Suppressor macrophage treated with lipopolysaccharide for 4 hours (primary cell): ENCODE measurements at regions not wholly inside any gene's neighbourhood (a gene's known extent, or its start where the extent isn't known, plus 50 kb on each side); places are given as distances from the start of the nearest gene placed in this dataset.

Experiments used
- DNase-seq: peaks from one replicate; pipeline ENCODE4 v3.0.0-alpha.2; 2020

DNA sequence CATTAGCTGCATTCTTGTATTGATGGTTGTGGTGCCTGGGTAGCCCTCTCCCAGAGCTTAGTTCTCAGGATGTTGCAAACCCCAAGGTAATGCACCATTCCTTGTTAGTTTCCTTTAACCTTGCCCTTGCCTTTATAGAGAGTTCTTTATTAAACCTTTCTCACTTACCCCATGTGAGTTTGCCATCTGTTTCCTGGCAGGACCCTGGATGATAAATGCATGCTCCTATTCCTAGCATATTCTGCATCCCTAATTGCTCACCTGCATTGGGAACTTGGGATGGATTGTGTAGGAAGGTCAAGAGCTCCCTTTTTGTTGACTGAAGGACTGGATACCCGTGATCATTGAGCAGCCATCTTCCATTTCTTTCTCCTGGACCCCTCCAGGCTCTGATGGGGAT lies 59.9 kb upstream of the AP1S2 start:
- DNase-seq: no peak

DNA sequence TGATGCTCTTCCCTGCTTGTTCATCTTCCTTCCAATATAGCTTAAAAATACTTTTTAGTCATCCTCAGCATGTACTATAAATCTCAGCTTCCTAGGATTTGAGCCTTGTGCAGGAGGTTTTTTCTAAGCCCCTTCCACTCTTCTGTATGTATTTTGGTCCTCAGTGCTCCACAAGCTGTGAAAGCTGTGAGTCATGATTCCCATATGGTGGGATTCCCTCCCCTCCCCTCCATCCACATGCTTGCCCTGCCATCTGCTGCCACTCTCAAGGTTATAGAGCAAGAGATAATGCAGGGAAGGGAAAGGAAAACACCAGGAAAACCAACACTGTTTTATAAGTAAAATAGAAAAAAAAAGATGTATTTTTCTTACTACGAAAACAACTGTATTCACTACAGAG lies 58.5 kb upstream of the AP1S2 start:
- no peak for DNase-seq

DNA sequence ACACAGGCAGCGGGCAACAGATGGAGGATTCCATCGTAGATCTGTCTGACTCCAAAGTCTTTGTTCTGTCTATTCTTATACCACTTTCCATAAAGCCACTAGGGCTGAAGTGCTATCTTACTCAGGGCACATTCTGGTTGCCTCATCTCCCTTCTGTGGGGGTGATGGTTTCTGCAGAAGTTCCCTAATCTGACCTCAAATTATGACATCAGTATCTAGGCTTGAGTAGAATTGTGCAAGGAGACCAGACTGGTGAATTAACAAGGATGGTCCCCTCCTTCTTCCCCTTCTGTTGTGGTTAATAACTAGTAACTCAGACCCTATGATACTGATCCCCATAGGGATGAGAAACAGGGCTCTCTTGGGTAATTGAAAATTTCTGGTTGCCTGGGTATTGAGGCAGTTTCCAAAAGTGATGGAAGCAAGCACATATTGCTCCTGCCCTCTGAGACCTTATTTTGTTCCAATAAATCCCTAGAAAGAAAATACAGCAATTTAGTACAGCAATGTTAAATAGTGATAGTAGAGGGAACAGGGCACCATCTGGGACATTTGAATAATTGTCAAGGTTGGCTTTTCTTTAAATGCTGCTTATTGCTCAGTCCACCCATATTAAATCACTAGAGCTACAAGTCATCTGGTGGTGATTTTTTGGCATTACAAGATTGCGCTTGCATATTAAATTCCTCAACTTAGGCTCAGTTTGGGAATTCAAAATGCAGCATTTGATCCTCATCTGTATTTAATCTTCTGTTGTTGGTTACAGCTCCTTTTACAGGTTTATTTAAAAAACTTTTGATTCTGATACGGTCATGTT lies 57.3 kb upstream of the AP1S2 start:
- DNase-seq: peak; percentile 89

DNA sequence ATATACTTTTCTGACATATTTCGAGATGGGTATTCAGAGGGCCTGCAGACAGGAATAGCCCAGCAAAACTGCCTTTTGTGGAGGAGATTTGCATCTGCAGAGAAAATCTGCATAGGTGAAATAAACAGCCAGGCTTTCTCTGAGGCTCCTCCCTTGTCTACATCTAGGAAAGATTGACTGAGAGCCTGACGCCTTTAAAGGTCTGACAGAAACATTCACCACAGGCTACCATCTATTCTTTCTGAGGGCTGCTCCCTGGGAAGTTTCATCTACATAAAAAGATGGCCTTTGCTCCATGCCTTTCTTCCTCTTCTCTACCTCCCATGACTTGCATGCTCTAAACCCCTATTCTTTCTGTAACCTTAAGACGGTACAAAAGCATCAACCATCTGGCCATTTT lies 55.0 kb upstream of the AP1S2 start:
- DNase-seq: no peak

DNA sequence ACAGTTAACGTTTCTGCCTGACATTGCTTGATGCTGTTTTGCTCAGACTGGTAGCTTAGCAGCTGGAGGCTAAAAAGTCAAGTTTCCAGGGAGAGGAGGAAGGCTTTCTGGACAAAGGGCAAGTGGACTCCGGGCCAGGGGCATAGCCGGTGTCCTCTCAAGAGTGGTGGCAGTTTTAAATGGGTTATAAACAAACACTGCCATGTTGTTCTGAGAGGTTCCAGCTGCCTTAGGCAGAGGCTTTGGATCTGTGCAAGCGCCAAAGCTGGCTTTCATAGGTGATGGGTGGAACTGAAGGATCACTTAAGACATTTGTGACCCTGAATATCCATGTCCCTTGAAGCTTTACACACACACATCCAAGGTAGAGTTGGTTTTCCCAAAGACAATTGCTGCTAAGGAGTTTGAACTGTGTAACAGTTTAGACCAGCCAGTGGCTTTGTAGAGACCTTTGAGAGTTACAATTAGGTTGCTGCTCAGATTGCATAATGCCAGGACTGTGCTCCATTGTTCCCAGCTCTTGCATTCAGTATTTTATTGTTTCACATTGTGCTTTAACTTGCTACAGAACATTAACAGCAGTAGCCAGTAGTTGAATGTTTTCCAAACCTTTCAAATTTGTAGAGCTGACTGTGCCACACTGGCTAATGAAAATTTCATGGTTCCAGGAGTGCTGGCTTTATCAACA lies 54.1 kb upstream of the AP1S2 start:
- no peak for DNase-seq

DNA sequence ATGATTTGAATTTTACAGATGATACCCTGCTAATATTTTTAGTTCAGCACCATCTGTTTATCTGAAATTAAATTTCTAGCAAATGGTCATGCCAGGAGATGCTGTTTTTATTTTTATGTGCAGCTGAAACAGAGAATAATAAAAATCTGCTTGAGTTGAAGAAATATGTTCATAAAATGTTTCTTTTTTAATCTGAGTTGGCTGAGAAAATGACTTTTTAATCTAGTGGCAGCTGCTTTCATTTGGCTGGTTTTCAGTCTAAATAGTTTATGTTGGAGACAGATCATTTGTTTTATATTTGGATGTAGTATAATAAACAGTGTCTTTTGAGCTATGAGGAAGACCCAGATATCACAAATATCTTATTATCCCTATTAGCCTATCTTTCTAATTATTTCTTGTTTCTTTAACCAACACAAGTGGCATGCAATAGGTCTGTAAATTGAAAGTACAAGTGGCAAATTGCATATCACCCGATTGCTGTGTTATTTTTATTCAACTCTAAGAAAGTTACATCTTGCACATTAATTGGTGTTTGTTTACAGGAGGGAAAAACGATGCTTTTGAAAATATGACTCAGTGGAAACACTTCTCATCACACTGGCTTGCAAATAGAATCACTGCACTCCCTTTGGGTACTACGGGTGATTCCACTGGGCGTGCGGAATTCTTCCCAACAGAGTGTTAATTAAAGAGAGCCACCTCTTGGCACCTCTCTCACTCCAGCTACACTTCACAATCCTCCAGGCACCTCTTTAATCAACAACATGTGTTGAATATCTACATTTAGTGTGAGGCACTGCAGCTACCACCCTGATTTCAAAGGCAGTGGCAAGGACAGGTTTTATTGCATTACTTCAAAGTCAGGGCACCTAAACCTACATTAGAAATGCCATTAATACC lies 51.7 kb upstream of the AP1S2 start:
- DNase-seq: no peak
